ENCODE measurements at regions not wholly inside any gene's neighbourhood (a gene's known extent, or its start where the extent isn't known, plus 50 kb on each side); places are given as distances from the start of the nearest gene placed in this dataset.
"Not testable (repeated sequence)": the region's sequence is repeated elsewhere in the genome, so short reads cannot be mapped to it uniquely, and the experiment has no call there.

DNA sequence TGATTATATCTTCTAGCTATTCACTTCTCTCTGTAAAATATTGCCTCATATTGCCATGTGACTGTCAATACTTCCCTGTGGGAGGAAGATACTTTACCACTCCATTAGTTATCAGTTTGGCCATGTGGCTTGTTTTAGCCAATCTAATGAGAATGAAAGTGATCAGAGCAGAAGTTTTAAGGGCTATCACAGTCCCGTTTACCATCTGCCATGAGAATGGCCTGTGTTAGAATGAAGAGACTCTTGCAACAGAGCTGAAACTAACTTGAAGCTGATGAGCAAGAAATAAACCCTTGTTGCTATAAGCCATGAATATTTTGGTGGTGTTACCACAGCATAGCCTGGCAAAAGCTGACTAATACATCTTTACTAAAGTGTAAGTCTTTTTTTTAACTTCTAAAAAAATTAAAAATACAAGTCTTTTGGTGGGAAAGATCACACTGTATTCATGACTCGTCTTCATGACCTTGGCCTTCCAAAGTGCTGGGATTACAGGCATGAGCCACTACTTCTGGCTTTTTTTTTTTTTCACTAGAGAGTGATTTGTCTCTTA, 68.0 kb upstream of the CTNNA1 start:
- peaks cover 5% of the 10 kb centered on the region for H3K4me1 Mint-ChIP-seq (ENCODE audit: low read depth, unreplicated experiment)

DNA sequence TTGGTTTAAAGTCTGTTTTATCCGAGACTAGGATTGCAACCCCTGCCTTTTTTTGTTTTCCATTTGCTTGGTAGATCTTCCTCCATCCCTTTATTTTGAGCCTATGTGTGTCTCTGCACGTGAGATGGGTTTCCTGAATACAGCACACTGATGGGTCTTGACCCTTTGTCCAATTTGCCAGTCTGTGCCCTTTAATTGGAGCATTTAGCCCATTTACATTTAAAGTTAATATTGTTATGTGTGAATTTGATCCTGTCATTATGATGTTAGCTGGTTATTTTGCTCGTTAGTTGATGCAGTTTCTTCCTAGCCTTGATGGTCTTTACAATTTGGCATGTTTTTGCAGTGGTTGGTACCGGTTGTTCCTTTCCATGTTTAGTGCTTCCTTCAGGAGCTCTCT, 70.8 kb upstream of the CTNNA1 start:
- not testable (repeated sequence) for H3K9ac ChIP-seq (ENCODE audit: low read length); H3K4me1 ChIP-seq (ENCODE audit: insufficient read depth, low read length); H3K4me1 Mint-ChIP-seq (ENCODE audit: low read depth, unreplicated experiment); H3K79me2 ChIP-seq (ENCODE audit: insufficient read depth, low read length); H3K4me3 ChIP-seq (ENCODE audit: insufficient read depth, low read depth, low read length); H3K27me3 ChIP-seq (ENCODE audit: insufficient read depth, low read length); H3K9me3 ChIP-seq (ENCODE audit: insufficient read depth, low read depth, low read length); H3K36me3 ChIP-seq (ENCODE audit: insufficient read depth, low read length); H3K4me3 Mint-ChIP-seq (ENCODE audit: unreplicated experiment); H3K4me2 ChIP-seq (ENCODE audit: low read length); H3K27ac ChIP-seq (ENCODE audit: low read depth, low read length); H2AFZ ChIP-seq (ENCODE audit: low read depth, low read length); H3K36me3 Mint-ChIP-seq (ENCODE audit: low read depth, unreplicated experiment); DNase-seq (ENCODE audit: low read depth); H3K27ac Mint-ChIP-seq (ENCODE audit: unreplicated experiment); H4K20me1 ChIP-seq (ENCODE audit: insufficient read depth, low read length); FAIRE-seq
- H3K27me3 Mint-ChIP-seq (ENCODE audit: low read depth, unreplicated experiment), result peaks cover 15% of the 10 kb centered on the region
- H3K9me3 Mint-ChIP-seq (ENCODE audit: unreplicated experiment), result peaks cover 14% of the 10 kb centered on the region

More for the DNA sequence above, 68.0 kb upstream of the CTNNA1 start:
- Mint-ChIP-seq H3K4me3 (ENCODE audit: unreplicated experiment) (no peak overlapping the region), H3K36me3 (ENCODE audit: low read depth, unreplicated experiment) (no peaks in the 10 kb centered on the region), H3K9me3 (ENCODE audit: unreplicated experiment) (peaks cover 14% of the 10 kb centered on the region), H3K27me3 (ENCODE audit: low read depth, unreplicated experiment) (peaks cover 11% of the 10 kb centered on the region), H3K27ac (ENCODE audit: unreplicated experiment) (no peak overlapping the region)
- Histone ChIP-seq H3K27ac (ENCODE audit: low read depth, low read length) (no peak overlapping the region), H3K36me3 (ENCODE audit: insufficient read depth, low read length) (no peaks in the 10 kb centered on the region), H3K4me3 (ENCODE audit: insufficient read depth, low read depth, low read length) (no peak overlapping the region), H4K20me1 (ENCODE audit: insufficient read depth, low read length) (no peaks in the 10 kb centered on the region), H3K9me3 (ENCODE audit: insufficient read depth, low read depth, low read length) (no peaks in the 10 kb centered on the region), H3K79me2 (ENCODE audit: insufficient read depth, low read length) (no peaks in the 10 kb centered on the region), H3K9ac (ENCODE audit: low read length) (no peak overlapping the region), H3K27me3 (ENCODE audit: insufficient read depth, low read length) (no peaks in the 10 kb centered on the region), H3K4me2 (ENCODE audit: low read length) (no peak overlapping the region), H2AFZ (ENCODE audit: low read depth, low read length) (no peak overlapping the region), H3K4me1 (ENCODE audit: insufficient read depth, low read length) (no peaks in the 10 kb centered on the region)
- TF ChIP-seq EZH2 (IDR thresholded peaks at IDR 0.05; ENCODE audit: insufficient read depth, low read length), result no peak
- TF ChIP-seq, protein P1, sequence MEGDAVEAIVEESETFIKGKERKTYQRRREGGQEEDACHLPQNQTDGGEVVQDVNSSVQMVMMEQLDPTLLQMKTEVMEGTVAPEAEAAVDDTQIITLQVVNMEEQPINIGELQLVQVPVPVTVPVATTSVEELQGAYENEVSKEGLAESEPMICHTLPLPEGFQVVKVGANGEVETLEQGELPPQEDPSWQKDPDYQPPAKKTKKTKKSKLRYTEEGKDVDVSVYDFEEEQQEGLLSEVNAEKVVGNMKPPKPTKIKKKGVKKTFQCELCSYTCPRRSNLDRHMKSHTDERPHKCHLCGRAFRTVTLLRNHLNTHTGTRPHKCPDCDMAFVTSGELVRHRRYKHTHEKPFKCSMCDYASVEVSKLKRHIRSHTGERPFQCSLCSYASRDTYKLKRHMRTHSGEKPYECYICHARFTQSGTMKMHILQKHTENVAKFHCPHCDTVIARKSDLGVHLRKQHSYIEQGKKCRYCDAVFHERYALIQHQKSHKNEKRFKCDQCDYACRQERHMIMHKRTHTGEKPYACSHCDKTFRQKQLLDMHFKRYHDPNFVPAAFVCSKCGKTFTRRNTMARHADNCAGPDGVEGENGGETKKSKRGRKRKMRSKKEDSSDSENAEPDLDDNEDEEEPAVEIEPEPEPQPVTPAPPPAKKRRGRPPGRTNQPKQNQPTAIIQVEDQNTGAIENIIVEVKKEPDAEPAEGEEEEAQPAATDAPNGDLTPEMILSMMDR (IDR thresholded peaks at IDR 0.05; ENCODE audit: insufficient read depth, low read depth, low read length), result no peak
- FAIRE-seq (no peak), DNase-seq (ENCODE audit: low read depth) (no peak)

DNA sequence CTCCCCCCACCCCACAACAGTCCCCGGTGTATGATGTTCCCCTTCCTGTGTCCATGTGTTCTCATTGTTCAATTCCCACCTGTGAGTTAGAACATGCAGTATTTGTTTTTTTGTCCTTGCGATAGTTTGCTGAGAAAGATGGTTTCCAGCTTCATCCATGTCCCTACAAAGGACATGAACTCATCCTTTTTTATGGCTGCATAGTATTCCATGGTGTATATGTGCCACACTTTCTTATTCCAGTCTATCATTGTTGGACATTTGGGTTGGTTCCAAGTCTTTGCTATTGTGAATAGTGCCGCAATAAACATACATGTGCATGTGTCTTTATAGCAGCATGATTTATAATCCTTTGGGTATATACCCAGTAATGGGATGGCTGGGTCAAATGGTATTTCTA, 74.4 kb upstream of the CTNNA1 start:
- not testable (repeated sequence) for H2AFZ ChIP-seq (ENCODE audit: low read depth, low read length); H3K36me3 ChIP-seq (ENCODE audit: insufficient read depth, low read length); H3K4me3 ChIP-seq (ENCODE audit: insufficient read depth, low read depth, low read length); H3K9me3 ChIP-seq (ENCODE audit: insufficient read depth, low read depth, low read length); H3K9me3 Mint-ChIP-seq (ENCODE audit: unreplicated experiment); DNase-seq (ENCODE audit: low read depth); H3K79me2 ChIP-seq (ENCODE audit: insufficient read depth, low read length); H3K9ac ChIP-seq (ENCODE audit: low read length); H3K4me1 ChIP-seq (ENCODE audit: insufficient read depth, low read length); FAIRE-seq; H3K27me3 ChIP-seq (ENCODE audit: insufficient read depth, low read length); H3K4me2 ChIP-seq (ENCODE audit: low read length); H3K27ac ChIP-seq (ENCODE audit: low read depth, low read length); H3K36me3 Mint-ChIP-seq (ENCODE audit: low read depth, unreplicated experiment); H3K4me3 Mint-ChIP-seq (ENCODE audit: unreplicated experiment); H3K4me1 Mint-ChIP-seq (ENCODE audit: low read depth, unreplicated experiment); H3K27ac Mint-ChIP-seq (ENCODE audit: unreplicated experiment); H4K20me1 ChIP-seq (ENCODE audit: insufficient read depth, low read length)
- peaks cover 16% of the 10 kb centered on the region for H3K27me3 Mint-ChIP-seq (ENCODE audit: low read depth, unreplicated experiment)
